ENCODE measurements at regions not wholly inside any gene's neighbourhood (a gene's known extent, or its start where the extent isn't known, plus 50 kb on each side); places are given as distances from the start of the nearest gene placed in this dataset.

DNA sequence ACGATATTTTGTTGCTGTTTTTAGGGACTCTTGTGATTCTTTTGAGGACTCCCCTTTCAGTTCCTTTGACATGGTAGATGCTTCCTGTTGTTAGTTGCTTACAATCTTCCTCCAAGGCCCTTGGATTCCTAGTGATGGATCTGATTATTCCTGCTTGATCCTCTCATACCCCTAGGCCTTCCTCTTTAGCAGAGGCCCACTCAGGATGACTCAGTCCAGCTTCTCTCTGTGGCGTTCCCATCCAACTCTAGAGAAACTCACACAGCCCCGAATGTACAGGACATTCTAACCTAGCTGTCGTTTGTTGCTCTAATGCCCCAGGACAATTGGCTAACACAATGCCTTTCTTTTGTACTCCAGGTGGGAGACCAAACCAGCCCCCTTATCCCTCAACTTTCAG lies 191.4 kb downstream of the POSTN start:
- no peak for TF ChIP-seq CTCF (IDR thresholded peaks at IDR 0.05; ENCODE audit: poor library complexity)
- TF ChIP-seq EZH2 (IDR thresholded peaks at IDR 0.05; ENCODE audit: borderline replicate concordance), result no peak

All from hepatocyte (in vitro differentiated cells).